ENCODE measurements at regions not wholly inside any gene's neighbourhood (a gene's known extent, or its start where the extent isn't known, plus 50 kb on each side); places are given as distances from the start of the nearest gene placed in this dataset.

DNA sequence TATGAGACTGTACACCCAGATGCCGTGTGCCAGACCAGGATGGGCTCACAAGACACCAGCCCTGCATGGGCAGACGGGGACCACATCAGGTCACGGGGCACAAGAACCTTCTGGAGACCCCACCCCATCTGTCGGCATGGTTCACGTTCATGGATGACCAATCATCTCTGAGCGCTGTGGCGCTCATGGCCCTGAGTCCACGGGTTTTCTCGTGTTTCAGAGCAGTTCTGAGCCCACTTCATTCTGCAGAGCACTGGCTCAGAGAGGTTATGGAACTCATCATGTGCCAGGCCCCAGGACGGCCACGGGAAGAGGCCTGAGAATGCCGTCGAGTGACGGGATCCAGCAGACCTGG lies 63.0 kb upstream of the PPARA start:
- Histone ChIP-seq H3K9me3 (no peaks in the 10 kb centered on the region), H3K4me1 (peaks cover 100% of the 10 kb centered on the region), H3K4me3 (peak overlapping the region; percentile 79), H3K36me3 (peaks cover 8% of the 10 kb centered on the region), H3K27me3 (no peaks in the 10 kb centered on the region), H3K27ac (peak overlapping the region; percentile 98)
- TF ChIP-seq, protein P1, sequence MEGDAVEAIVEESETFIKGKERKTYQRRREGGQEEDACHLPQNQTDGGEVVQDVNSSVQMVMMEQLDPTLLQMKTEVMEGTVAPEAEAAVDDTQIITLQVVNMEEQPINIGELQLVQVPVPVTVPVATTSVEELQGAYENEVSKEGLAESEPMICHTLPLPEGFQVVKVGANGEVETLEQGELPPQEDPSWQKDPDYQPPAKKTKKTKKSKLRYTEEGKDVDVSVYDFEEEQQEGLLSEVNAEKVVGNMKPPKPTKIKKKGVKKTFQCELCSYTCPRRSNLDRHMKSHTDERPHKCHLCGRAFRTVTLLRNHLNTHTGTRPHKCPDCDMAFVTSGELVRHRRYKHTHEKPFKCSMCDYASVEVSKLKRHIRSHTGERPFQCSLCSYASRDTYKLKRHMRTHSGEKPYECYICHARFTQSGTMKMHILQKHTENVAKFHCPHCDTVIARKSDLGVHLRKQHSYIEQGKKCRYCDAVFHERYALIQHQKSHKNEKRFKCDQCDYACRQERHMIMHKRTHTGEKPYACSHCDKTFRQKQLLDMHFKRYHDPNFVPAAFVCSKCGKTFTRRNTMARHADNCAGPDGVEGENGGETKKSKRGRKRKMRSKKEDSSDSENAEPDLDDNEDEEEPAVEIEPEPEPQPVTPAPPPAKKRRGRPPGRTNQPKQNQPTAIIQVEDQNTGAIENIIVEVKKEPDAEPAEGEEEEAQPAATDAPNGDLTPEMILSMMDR (IDR thresholded peaks at IDR 0.05) = no peak
- TF ChIP-seq POLR2A (IDR thresholded peaks at IDR 0.05) = no peak
- no peak for TF ChIP-seq POLR2AphosphoS5 (IDR thresholded peaks at IDR 0.05)
- no peak for TF ChIP-seq EP300 (IDR thresholded peaks at IDR 0.05)
- no peak for DNase-seq (ENCODE audit: low spot score in 2 of 2)
- WGBS = 27% methylated on average over 9 of the region's 14 CpGs

- Histone ChIP-seq H3K9me3 (no peaks in the 10 kb centered on the region), H3K36me3 (peaks cover 8% of the 10 kb centered on the region), H3K27me3 (no peaks in the 10 kb centered on the region), H3K4me3 (peak overlapping the region; percentile 79), H3K27ac (peak overlapping the region; percentile 98), H3K4me1 (peaks cover 100% of the 10 kb centered on the region)
- peak; percentile 95 to 96 for DNase-seq (ENCODE audit: low spot score in 2 of 2)
- TF ChIP-seq POLR2AphosphoS5 (IDR thresholded peaks at IDR 0.05) (peak in 1 of 3 donors; percentile 65), EP300 (IDR thresholded peaks at IDR 0.05) (no peak), POLR2A (IDR thresholded peaks at IDR 0.05) (no peak)
- TF ChIP-seq, protein P1 (IDR thresholded peaks at IDR 0.05) = no peak
- WGBS = 17% methylated on average over 7 of the region's 22 CpGs
Measured at GRCh38 chr22:46087816-46088277, 62.5 kb upstream of the PPARA start.

DNA sequence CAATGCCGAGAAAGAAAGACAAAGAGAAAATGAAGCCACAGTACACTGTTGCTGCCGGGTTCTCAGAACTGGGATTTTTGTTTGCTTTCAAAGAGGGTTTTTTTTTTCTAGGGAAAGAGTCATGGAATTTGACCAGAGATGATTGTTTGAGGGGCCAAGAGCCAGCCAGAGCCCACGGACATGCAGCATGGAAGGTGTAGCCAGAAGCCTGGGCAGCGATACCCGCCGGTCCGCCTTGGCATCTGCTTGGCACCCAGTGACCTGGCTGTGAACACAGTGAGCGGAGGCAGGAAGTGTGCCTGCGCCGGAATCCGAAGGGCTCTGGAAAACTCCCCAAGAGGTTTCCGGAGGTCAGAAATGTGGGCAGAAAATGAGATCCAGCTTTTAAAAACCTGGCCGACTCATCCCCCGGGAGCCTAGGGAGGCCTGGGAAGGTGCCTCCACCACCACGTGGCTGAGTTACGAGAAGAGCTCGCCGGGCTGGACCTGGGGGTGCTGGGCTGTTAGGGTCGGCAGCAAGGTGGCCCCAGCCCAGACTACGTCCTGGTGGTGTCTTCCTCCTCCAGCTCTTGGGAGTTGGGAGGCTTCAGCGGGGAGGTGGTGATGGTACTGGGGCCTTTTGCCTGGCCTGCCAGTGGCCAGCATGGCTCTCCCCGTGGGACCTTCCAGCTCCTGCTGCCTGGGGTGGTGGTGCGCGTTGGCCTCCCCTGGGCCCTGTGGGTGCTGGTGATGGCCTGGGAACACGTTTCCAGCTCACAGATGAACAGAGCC lies 61.6 kb upstream of the PPARA start:
- peaks cover 8% of the 10 kb centered on the region for H3K36me3 ChIP-seq
- peak overlapping the region; percentile 79 for H3K4me3 ChIP-seq
- H3K27ac ChIP-seq = peak overlapping the region; percentile 98
- no peaks in the 10 kb centered on the region for H3K9me3 ChIP-seq
- peak; percentile 75 to 83 for DNase-seq (ENCODE audit: low spot score in 2 of 2)
- WGBS = 19% methylated on average over 19 of the region's 25 CpGs
- TF ChIP-seq EP300 (IDR thresholded peaks at IDR 0.05) (no peak), POLR2A (IDR thresholded peaks at IDR 0.05) (no peak), POLR2AphosphoS5 (IDR thresholded peaks at IDR 0.05) (peak in 1 of 3 donors; percentile 11)
- no peaks in the 10 kb centered on the region for H3K27me3 ChIP-seq
- peaks cover 100% of the 10 kb centered on the region for H3K4me1 ChIP-seq

- H3K4me1 ChIP-seq = peaks cover 100% of the 10 kb centered on the region
- TF ChIP-seq POLR2AphosphoS5 (IDR thresholded peaks at IDR 0.05) = no peak
- WGBS = 32% methylated on average over 20 of the region's 24 CpGs
- DNase-seq (ENCODE audit: low spot score in 2 of 2) = peak; percentile 66 to 75
- no peaks in the 10 kb centered on the region for H3K9me3 ChIP-seq
- peak overlapping the region; percentile 79 for H3K4me3 ChIP-seq
- peaks cover 8% of the 10 kb centered on the region for H3K36me3 ChIP-seq
- no peaks in the 10 kb centered on the region for H3K27me3 ChIP-seq
- H3K27ac ChIP-seq = peak overlapping the region; percentile 98
Measured at GRCh38 chr22:46089426-46090035, 60.8 kb upstream of the PPARA start.

- Histone ChIP-seq H3K27me3 (no peaks in the 10 kb centered on the region), H3K4me3 (peak overlapping the region; percentile 79), H3K27ac (peak overlapping the region; percentile 98), H3K9me3 (no peaks in the 10 kb centered on the region), H3K36me3 (peaks cover 8% of the 10 kb centered on the region), H3K4me1 (peaks cover 100% of the 10 kb centered on the region)
- 37% methylated on average over 12 of the region's 22 CpGs for WGBS
- DNase-seq (ENCODE audit: low spot score in 2 of 2) = peak in 1 of 2 donors; percentile 81
- TF ChIP-seq EP300 (IDR thresholded peaks at IDR 0.05) = no peak
- TF ChIP-seq, protein P1 (IDR thresholded peaks at IDR 0.05) = no peak
- TF ChIP-seq POLR2AphosphoS5 (IDR thresholded peaks at IDR 0.05) = no peak
- no peak for TF ChIP-seq POLR2A (IDR thresholded peaks at IDR 0.05)
Measured at GRCh38 chr22:46090036-46090591, 60.2 kb upstream of the PPARA start.
